OCI-LY1 (cell line): ENCODE measurements at regions not wholly inside any gene's neighbourhood (a gene's known extent, or its start where the extent isn't known, plus 50 kb on each side); places are given as distances from the start of the nearest gene placed in this dataset.

Experiments
- EZH2 ChIP-seq: fragments of 200-600 bp; sonication (generic), shearing (Covaris generic); IDR thresholded peaks from 2 replicates; pipeline ENCODE4 v1.8.0; 2017; ENCODE audit warnings: borderline replicate concordance, mixed run types, mild to moderate bottlenecking, antibody characterized with exemption, low read length, moderate library complexity, mixed read lengths
- TF ChIP-seq, protein P1 (sequence below): fragments of 200-600 bp; sonication (generic), shearing (Covaris generic); IDR thresholded peaks from 2 replicates; pipeline ENCODE4 v1.5.1; 2017; ENCODE audit warnings: mild to moderate bottlenecking, antibody characterized with exemption, low read length, moderate library complexity, mixed read lengths

DNA sequence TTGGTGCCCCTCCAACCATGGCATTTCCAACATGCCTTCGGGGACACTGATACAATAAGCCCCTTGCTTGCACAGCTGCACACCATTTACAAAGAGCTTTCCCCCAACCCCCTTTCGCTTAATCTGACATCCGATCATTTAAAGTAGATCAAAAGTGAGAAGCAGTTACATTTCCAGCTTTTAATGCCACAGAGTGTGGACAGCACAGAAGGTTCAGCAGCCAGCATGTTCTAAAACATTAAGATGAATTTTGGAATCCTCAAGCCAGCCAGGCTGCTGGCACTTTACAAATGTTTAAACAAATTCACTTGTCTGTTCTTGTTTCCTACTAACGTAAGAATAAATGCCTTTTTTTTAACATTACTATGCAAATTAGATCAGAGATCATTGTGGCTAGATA lies 284.4 kb upstream of the LDB2 start:
- TF ChIP-seq, protein P1, sequence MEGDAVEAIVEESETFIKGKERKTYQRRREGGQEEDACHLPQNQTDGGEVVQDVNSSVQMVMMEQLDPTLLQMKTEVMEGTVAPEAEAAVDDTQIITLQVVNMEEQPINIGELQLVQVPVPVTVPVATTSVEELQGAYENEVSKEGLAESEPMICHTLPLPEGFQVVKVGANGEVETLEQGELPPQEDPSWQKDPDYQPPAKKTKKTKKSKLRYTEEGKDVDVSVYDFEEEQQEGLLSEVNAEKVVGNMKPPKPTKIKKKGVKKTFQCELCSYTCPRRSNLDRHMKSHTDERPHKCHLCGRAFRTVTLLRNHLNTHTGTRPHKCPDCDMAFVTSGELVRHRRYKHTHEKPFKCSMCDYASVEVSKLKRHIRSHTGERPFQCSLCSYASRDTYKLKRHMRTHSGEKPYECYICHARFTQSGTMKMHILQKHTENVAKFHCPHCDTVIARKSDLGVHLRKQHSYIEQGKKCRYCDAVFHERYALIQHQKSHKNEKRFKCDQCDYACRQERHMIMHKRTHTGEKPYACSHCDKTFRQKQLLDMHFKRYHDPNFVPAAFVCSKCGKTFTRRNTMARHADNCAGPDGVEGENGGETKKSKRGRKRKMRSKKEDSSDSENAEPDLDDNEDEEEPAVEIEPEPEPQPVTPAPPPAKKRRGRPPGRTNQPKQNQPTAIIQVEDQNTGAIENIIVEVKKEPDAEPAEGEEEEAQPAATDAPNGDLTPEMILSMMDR = no peak
- TF ChIP-seq EZH2 = no peak
